ENCODE measurements at regions not wholly inside any gene's neighbourhood (a gene's known extent, or its start where the extent isn't known, plus 50 kb on each side); places are given as distances from the start of the nearest gene placed in this dataset.
"Not testable (repeated sequence)": the region's sequence is repeated elsewhere in the genome, so short reads cannot be mapped to it uniquely, and the experiment has no call there.

GRCh38 chr7:116368965-116369364, 130.6 kb upstream of the CAV2 start:
- Histone ChIP-seq H2BK20ac (ENCODE audit: low read depth, low read length, poor library complexity, severe bottlenecking) (no peak overlapping the region), H3K14ac (ENCODE audit: insufficient read depth, low read length) (no peak overlapping the region), H2BK12ac (ENCODE audit: insufficient read length, low read depth, low read length) (no peak overlapping the region), H4K5ac (ENCODE audit: insufficient read length, low read depth, low read length) (no peak overlapping the region), H4K20me1 (ENCODE audit: control insufficient read depth, insufficient read depth, insufficient read length) (no peaks in the 10 kb centered on the region), H3K4me1 (ENCODE audit: insufficient read depth, low read length) (no peaks in the 10 kb centered on the region; the same call in 1 of the 2 replicates), H4K8ac (replicated peaks; ENCODE audit: insufficient read length, low read depth, low read length) (no peak overlapping the region), H3K9me3 (ENCODE audit: control insufficient read depth, low read depth, low read length) (peaks cover 11% of the 10 kb centered on the region), H3K79me2 (ENCODE audit: insufficient read depth, low read length) (no peaks in the 10 kb centered on the region), H3K4me2 (ENCODE audit: insufficient read depth, insufficient read length, low read length) (no peak overlapping the region), H3K27ac (ENCODE audit: insufficient read length, low read depth, low read length) (no peak overlapping the region), H3T11ph (ENCODE audit: low read length) (no peak overlapping the region), H4K91ac (ENCODE audit: insufficient read length, low read depth, low read length) (no peak overlapping the region), H3K23ac (ENCODE audit: insufficient read length, low read depth, low read length) (no peak overlapping the region), H2AK5ac (ENCODE audit: insufficient read length, low read length) (no peak overlapping the region), H3K9ac (ENCODE audit: extremely low read depth, insufficient read length, low read length) (no peak overlapping the region), H3K4ac (ENCODE audit: low read depth, low read length) (no peak overlapping the region), H2BK120ac (ENCODE audit: low read depth, low read length, poor library complexity, severe bottlenecking) (no peak overlapping the region), H3K79me1 (ENCODE audit: insufficient read depth, low read depth, low read length, poor library complexity, severe bottlenecking) (no peaks in the 10 kb centered on the region), H3K56ac (ENCODE audit: insufficient read length, low read depth, low read length) (no peak overlapping the region), H2BK5ac (ENCODE audit: insufficient read length, low read length) (no peak overlapping the region), H2BK15ac (ENCODE audit: low read depth, low read length) (no peak overlapping the region), H3K27me3 (ENCODE audit: insufficient read depth, low read length) (no peaks in the 10 kb centered on the region), H3K23me2 (ENCODE audit: insufficient read length, low read depth, low read length, poor library complexity, severe bottlenecking) (no peaks in the 10 kb centered on the region), H3K18ac (ENCODE audit: insufficient read length, low read depth, low read length) (no peak overlapping the region), H2AFZ (ENCODE audit: low read length) (no peak overlapping the region)
- Mint-ChIP-seq H3K9me3 (peaks cover 30% of the 10 kb centered on the region in 2 experiments), H3K27me3 (ENCODE audit: low read depth) (no peaks in the 10 kb centered on the region), H3K27ac (no peak overlapping the region), H3K36me3 (ENCODE audit: insufficient read depth in 1 of 3, low read depth in 3 of 3) (peaks cover 12 to 34% (median 20%) of the 10 kb centered on the region in 3 experiments), H3K4me3 (no peak overlapping the region), H3K4me1 (peaks cover 10% of the 10 kb centered on the region in 2 experiments)
- whole genome bisulfite sequencing (ENCODE audit: extremely low coverage, insufficient read length, low lambda C conversion rate) = no CpG with 5 or more reads among the region's 2 CpGs
- TF ChIP-seq CTCF (conservative IDR thresholded peaks at IDR 0.05) = no peak
- DNase-seq = no peak

- not testable (repeated sequence) for H3K4me2 ChIP-seq (ENCODE audit: insufficient read depth, insufficient read length, low read length); H2BK120ac ChIP-seq (ENCODE audit: low read depth, low read length, poor library complexity, severe bottlenecking); H3K27ac ChIP-seq (ENCODE audit: insufficient read length, low read depth, low read length); H4K8ac ChIP-seq (replicated peaks; ENCODE audit: insufficient read length, low read depth, low read length); H3K79me1 ChIP-seq (ENCODE audit: insufficient read depth, low read depth, low read length, poor library complexity, severe bottlenecking); H4K91ac ChIP-seq (ENCODE audit: insufficient read length, low read depth, low read length); H3K23me2 ChIP-seq (ENCODE audit: insufficient read length, low read depth, low read length, poor library complexity, severe bottlenecking); H3K4ac ChIP-seq (ENCODE audit: low read depth, low read length); H3K9ac ChIP-seq (ENCODE audit: extremely low read depth, insufficient read length, low read length); H3K79me2 ChIP-seq (ENCODE audit: insufficient read depth, low read length); H2AFZ ChIP-seq (ENCODE audit: low read length); H4K5ac ChIP-seq (ENCODE audit: insufficient read length, low read depth, low read length); H4K20me1 ChIP-seq (ENCODE audit: control insufficient read depth, insufficient read depth, insufficient read length); H2BK5ac ChIP-seq (ENCODE audit: insufficient read length, low read length); H2AK5ac ChIP-seq (ENCODE audit: insufficient read length, low read length); H3K4me1 ChIP-seq (ENCODE audit: insufficient read depth, low read length); H3K23ac ChIP-seq (ENCODE audit: insufficient read length, low read depth, low read length); H3K4me3 Mint-ChIP-seq; H3K14ac ChIP-seq (ENCODE audit: insufficient read depth, low read length); H3K27me3 Mint-ChIP-seq (ENCODE audit: low read depth); H3K27me3 ChIP-seq (ENCODE audit: insufficient read depth, low read length); H3K4me1 Mint-ChIP-seq; H3K56ac ChIP-seq (ENCODE audit: insufficient read length, low read depth, low read length); H2BK20ac ChIP-seq (ENCODE audit: low read depth, low read length, poor library complexity, severe bottlenecking); DNase-seq; H3K27ac Mint-ChIP-seq; H2BK15ac ChIP-seq (ENCODE audit: low read depth, low read length); H3T11ph ChIP-seq (ENCODE audit: low read length); H2BK12ac ChIP-seq (ENCODE audit: insufficient read length, low read depth, low read length); H3K18ac ChIP-seq (ENCODE audit: insufficient read length, low read depth, low read length)
- no CpG with 5 or more reads among the region's 7 CpGs for WGBS (ENCODE audit: extremely low coverage, insufficient read length, low lambda C conversion rate)
- H3K9me3 ChIP-seq (ENCODE audit: control insufficient read depth, low read depth, low read length) = peaks cover 11% of the 10 kb centered on the region
- Mint-ChIP-seq H3K36me3 (ENCODE audit: insufficient read depth in 1 of 3, low read depth in 3 of 3) (peaks cover 12 to 35% (median 20%) of the 10 kb centered on the region in 3 experiments), H3K9me3 (peaks cover 31 to 33% of the 10 kb centered on the region in 2 experiments)
These were observed 128.0 kb upstream of the CAV2 start for GRCh38 chr7:116371536-116371935.

Measured in H9 (cell line).